ENCODE measurements at regions not wholly inside any gene's neighbourhood (a gene's known extent, or its start where the extent isn't known, plus 50 kb on each side); places are given as distances from the start of the nearest gene placed in this dataset.

GRCh38 chr9:81532251-81532650, 157.1 kb downstream of the TLE1 start:
- DNase-seq: no peak

- no peak for DNase-seq
Observed at GRCh38 chr9:81531511-81531910, 157.8 kb downstream of the TLE1 start.

- DNase-seq: no peak
Observed at GRCh38 chr9:81530846-81531245, 158.5 kb downstream of the TLE1 start.

- DNase-seq: no peak
Observed at GRCh38 chr9:81530310-81530810, 159.0 kb downstream of the TLE1 start.

- DNase-seq: no peak
Observed at GRCh38 chr9:81529556-81530193, 159.7 kb downstream of the TLE1 start.

- DNase-seq: no peak
Observed at GRCh38 chr9:81526587-81526986, 162.8 kb downstream of the TLE1 start.

GRCh38 chr9:81522716-81523551, 166.4 kb downstream of the TLE1 start:
- no peak for DNase-seq

- DNase-seq: no peak
Observed at GRCh38 chr9:81521892-81522291, 167.5 kb downstream of the TLE1 start.

GRCh38 chr9:81519816-81520495, 169.4 kb downstream of the TLE1 start:
- no peak for DNase-seq

- no peak for DNase-seq
Observed at GRCh38 chr9:81517954-81518353, 171.4 kb downstream of the TLE1 start.

- DNase-seq: no peak
Observed at GRCh38 chr9:81513059-81513458, 176.3 kb downstream of the TLE1 start.

- no peak for DNase-seq
Observed at GRCh38 chr9:81512641-81513040, 176.7 kb downstream of the TLE1 start.

GRCh38 chr9:81508476-81508875, 180.9 kb downstream of the TLE1 start:
- DNase-seq: no peak

GRCh38 chr9:81506941-81507864, 182.1 kb downstream of the TLE1 start:
- no peak for DNase-seq

GRCh38 chr9:81499594-81499993, 189.8 kb downstream of the TLE1 start:
- DNase-seq: no peak

- DNase-seq: no peak
Observed at GRCh38 chr9:81499021-81499454, 190.3 kb downstream of the TLE1 start.

- no peak for DNase-seq
Observed at GRCh38 chr9:81498576-81498975, 190.8 kb downstream of the TLE1 start.

- no peak for DNase-seq
Observed at GRCh38 chr9:81497091-81497490, 192.3 kb downstream of the TLE1 start.

GRCh38 chr9:81492710-81493447, 196.5 kb downstream of the TLE1 start:
- DNase-seq: no peak

- DNase-seq: no peak
Observed at GRCh38 chr9:81490605-81491331, 198.6 kb downstream of the TLE1 start.

GRCh38 chr9:81489046-81489445, 200.3 kb downstream of the TLE1 start:
- DNase-seq: no peak

All from activated CD8-positive, alpha-beta memory T cell treated with anti-CD3 and anti-CD28 coated beads, Interleukin-2, amount 50 U/mL, for 48 hours (primary cell).